OCI-LY1 (cell line): ENCODE measurements at regions not wholly inside any gene's neighbourhood (a gene's known extent, or its start where the extent isn't known, plus 50 kb on each side); places are given as distances from the start of the nearest gene placed in this dataset.

Experiments
- H2AFZ ChIP-seq: fragments of 200-600 bp; sonication (generic), shearing (Covaris generic); 2 replicates; pipeline ENCODE4 v1.6.0; 2014; ENCODE audit warnings: antibody characterized with exemption, mild to moderate bottlenecking, low read length
- H3F3A ChIP-seq: fragments of 200-600 bp; sonication (generic), shearing (Covaris generic); 2 replicates; pipeline ENCODE4 v1.6.0; 2014; ENCODE audit warnings: mild to moderate bottlenecking, antibody characterized with exemption, low read length, moderate library complexity; ENCODE audit not compliant: insufficient read depth
- H3K27ac ChIP-seq: fragments of 200-600 bp; sonication (generic); 2 replicates; pipeline ENCODE4 v1.5.1; 2014; ENCODE audit warnings: low read length, mixed run types, mild to moderate bottlenecking, low read depth; ENCODE audit not compliant: poor library complexity, severe bottlenecking
- H3K27me3 ChIP-seq: fragments of 200-600 bp; sonication (generic); 2 replicates; pipeline ENCODE4 v1.6.0; 2014; ENCODE audit warnings: antibody characterized with exemption, mild to moderate bottlenecking, low read length, moderate library complexity; ENCODE audit not compliant: insufficient read depth
- H3K36me3 ChIP-seq: fragments of 200-600 bp; sonication (generic); 2 replicates; pipeline ENCODE4 v1.6.1; 2014; ENCODE audit warnings: mild to moderate bottlenecking, antibody characterized with exemption, low read length, moderate library complexity, mixed read lengths; ENCODE audit not compliant: insufficient read depth
- H3K4me1 ChIP-seq: fragments of 200-600 bp; sonication (generic); 2 replicates; pipeline ENCODE4 v1.5.1; 2014; ENCODE audit warnings: mild to moderate bottlenecking, low read length, moderate library complexity; ENCODE audit not compliant: insufficient read depth, severe bottlenecking
- H3K4me2 ChIP-seq: fragments of 200-600 bp; sonication (generic), shearing (Covaris generic); 2 replicates; pipeline ENCODE4 v1.6.1; 2014; ENCODE audit warnings: low read length
- H3K4me3 ChIP-seq: fragments of 200-600 bp; sonication (generic); 2 replicates; pipeline ENCODE4 v1.5.1; 2014; ENCODE audit warnings: low read length, low read depth, mild to moderate bottlenecking, mixed read lengths; ENCODE audit not compliant: poor library complexity, severe bottlenecking
- H3K79me2 ChIP-seq: fragments of 200-600 bp; shearing (Covaris generic); 2 replicates; pipeline ENCODE4 v1.6.1; 2016; ENCODE audit warnings: mixed run types, low read length, mixed read lengths; ENCODE audit not compliant: insufficient read depth
- H3K9ac ChIP-seq: fragments of 200-600 bp; sonication (generic), shearing (Covaris generic); 2 replicates; pipeline ENCODE4 v1.6.1; 2014; ENCODE audit warnings: mild to moderate bottlenecking, low read length, mixed read lengths
- H3K9me2 ChIP-seq: fragments of 200-600 bp; sonication (generic), shearing (Covaris generic); 2 replicates; pipeline ENCODE4 v1.6.1; 2014; ENCODE audit warnings: low read depth, mild to moderate bottlenecking, low read length, mixed read lengths
- H3K9me3 ChIP-seq: fragments of 200-600 bp; shearing (Covaris generic); 2 replicates; pipeline ENCODE4 v1.6.1; 2014; ENCODE audit warnings: low read length, mixed read lengths
- H4K20me1 ChIP-seq: fragments of 200-600 bp; sonication (generic), shearing (Covaris generic); 2 replicates; pipeline ENCODE4 v1.6.0; 2016; ENCODE audit warnings: mild to moderate bottlenecking, low read length; ENCODE audit not compliant: insufficient read depth
- EZH2 ChIP-seq: fragments of 200-600 bp; sonication (generic), shearing (Covaris generic); IDR thresholded peaks from 2 replicates; pipeline ENCODE4 v1.8.0; 2017; ENCODE audit warnings: borderline replicate concordance, mixed run types, mild to moderate bottlenecking, antibody characterized with exemption, low read length, moderate library complexity, mixed read lengths
- TF ChIP-seq, protein P1 (sequence below): fragments of 200-600 bp; sonication (generic), shearing (Covaris generic); IDR thresholded peaks from 2 replicates; pipeline ENCODE4 v1.5.1; 2017; ENCODE audit warnings: mild to moderate bottlenecking, antibody characterized with exemption, low read length, moderate library complexity, mixed read lengths

DNA sequence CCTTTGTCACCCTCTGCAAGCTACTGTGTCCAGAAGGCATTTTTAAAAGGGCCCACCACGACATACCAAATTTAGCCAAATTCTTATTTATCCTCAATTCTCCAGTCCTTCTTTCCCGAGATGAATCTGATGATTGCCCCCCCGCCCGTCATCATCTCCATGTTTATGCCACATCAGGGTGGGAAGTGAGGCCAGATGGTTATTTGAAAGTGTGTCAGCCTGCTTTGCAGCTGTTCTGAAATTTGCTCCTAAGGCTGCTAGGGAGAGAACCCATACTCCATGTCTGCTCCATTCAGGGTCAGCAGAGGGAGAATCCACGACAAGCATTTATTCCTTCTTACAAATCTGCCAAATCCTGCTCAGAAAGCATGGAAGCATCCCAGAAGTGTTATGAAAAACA lies 337.8 kb downstream of the ADAMTS20 start:
- H3K4me3 ChIP-seq, result no peak overlapping the region
- H3K9me3 ChIP-seq, result no peaks in the 10 kb centered on the region
- no peaks in the 10 kb centered on the region for H4K20me1 ChIP-seq
- H3K27ac ChIP-seq, result no peak overlapping the region
- H3K9ac ChIP-seq, result no peak overlapping the region
- H2AFZ ChIP-seq, result no peak overlapping the region
- H3K9me2 ChIP-seq, result no peaks in the 10 kb centered on the region
- no peak overlapping the region for H3K4me2 ChIP-seq
- no peaks in the 10 kb centered on the region for H3K36me3 ChIP-seq
- H3F3A ChIP-seq, result no peaks in the 10 kb centered on the region
- peaks cover 20% of the 10 kb centered on the region for H3K4me1 ChIP-seq
- H3K79me2 ChIP-seq, result no peaks in the 10 kb centered on the region
- no peak for TF ChIP-seq EZH2
- TF ChIP-seq, protein P1, sequence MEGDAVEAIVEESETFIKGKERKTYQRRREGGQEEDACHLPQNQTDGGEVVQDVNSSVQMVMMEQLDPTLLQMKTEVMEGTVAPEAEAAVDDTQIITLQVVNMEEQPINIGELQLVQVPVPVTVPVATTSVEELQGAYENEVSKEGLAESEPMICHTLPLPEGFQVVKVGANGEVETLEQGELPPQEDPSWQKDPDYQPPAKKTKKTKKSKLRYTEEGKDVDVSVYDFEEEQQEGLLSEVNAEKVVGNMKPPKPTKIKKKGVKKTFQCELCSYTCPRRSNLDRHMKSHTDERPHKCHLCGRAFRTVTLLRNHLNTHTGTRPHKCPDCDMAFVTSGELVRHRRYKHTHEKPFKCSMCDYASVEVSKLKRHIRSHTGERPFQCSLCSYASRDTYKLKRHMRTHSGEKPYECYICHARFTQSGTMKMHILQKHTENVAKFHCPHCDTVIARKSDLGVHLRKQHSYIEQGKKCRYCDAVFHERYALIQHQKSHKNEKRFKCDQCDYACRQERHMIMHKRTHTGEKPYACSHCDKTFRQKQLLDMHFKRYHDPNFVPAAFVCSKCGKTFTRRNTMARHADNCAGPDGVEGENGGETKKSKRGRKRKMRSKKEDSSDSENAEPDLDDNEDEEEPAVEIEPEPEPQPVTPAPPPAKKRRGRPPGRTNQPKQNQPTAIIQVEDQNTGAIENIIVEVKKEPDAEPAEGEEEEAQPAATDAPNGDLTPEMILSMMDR, result no peak
- no peaks in the 10 kb centered on the region for H3K27me3 ChIP-seq

DNA sequence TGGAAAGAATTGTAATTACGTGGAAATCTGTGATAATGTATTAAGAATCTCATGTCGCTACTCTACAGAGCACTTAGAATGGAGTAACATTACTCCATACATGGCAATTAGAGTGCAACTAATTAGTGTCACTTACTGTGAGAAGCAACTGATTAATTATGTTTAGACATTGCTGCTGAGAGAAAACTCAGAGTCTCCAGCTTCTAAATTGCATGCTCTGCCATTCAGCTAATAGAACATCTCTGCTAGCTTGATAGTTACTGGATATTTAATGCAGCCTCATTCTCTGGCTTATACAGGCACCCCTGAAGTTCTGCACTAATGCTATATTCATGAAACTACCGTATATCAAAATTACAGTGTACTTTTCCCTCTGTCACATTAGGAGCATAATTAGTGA lies 338.4 kb downstream of the ADAMTS20 start:
- Histone ChIP-seq H2AFZ (no peak overlapping the region), H3K27me3 (no peaks in the 10 kb centered on the region), H3K27ac (no peak overlapping the region), H3K4me2 (no peak overlapping the region), H3F3A (no peaks in the 10 kb centered on the region), H3K36me3 (no peaks in the 10 kb centered on the region), H3K9me2 (no peaks in the 10 kb centered on the region), H3K79me2 (no peaks in the 10 kb centered on the region), H3K9me3 (no peaks in the 10 kb centered on the region), H3K4me3 (no peak overlapping the region), H3K9ac (no peak overlapping the region), H3K4me1 (peaks cover 20% of the 10 kb centered on the region), H4K20me1 (no peaks in the 10 kb centered on the region)
- TF ChIP-seq, protein P1, result no peak
- no peak for TF ChIP-seq EZH2

DNA sequence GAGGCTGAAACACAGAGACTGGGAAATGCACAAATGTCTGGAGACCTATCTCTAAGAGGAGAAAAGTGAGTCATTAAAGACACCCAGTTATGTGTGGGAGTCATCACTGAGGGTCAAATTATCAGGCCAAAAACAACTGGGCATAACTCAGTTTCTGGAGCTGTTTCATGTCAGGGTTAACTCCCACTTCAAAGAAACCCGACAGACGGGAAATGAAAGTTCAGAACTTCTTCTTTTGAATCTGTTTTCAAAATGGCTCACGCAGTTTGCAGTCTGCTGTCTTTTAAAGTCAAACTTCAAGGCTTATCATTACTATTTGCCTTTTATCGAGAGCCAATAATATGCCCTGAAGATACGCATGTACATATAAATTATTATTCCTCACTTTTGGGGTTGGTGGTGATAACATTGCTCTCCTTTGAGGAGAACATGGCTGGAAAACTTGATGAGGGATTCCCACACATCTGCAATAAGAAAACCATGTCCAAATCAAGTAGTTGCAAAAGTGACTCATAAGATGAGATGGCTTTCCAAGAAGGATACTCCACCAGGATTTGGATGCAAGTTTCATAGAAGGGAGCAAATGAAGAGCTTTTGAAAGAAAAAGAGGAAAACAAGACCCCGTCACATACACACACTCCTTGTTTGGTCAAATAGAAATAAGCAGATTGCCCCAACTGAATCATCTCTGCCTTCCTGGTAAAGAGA lies 341.4 kb downstream of the ADAMTS20 start:
- H3F3A ChIP-seq, result no peaks in the 10 kb centered on the region
- no peaks in the 10 kb centered on the region for H3K27me3 ChIP-seq
- no peak overlapping the region for H3K9ac ChIP-seq
- peak overlapping the region; percentile 20 for H3K4me3 ChIP-seq
- H3K36me3 ChIP-seq, result no peaks in the 10 kb centered on the region
- H4K20me1 ChIP-seq, result no peaks in the 10 kb centered on the region
- TF ChIP-seq, protein P1, result no peak
- no peak for TF ChIP-seq EZH2
- H2AFZ ChIP-seq, result peak overlapping the region; percentile 100
- H3K79me2 ChIP-seq, result no peaks in the 10 kb centered on the region
- H3K4me1 ChIP-seq, result peaks cover 20% of the 10 kb centered on the region
- H3K4me2 ChIP-seq, result peak overlapping the region; percentile 64
- no peaks in the 10 kb centered on the region for H3K9me2 ChIP-seq
- no peaks in the 10 kb centered on the region for H3K9me3 ChIP-seq
- peak overlapping the region; percentile 23 for H3K27ac ChIP-seq
